ENCODE measurements at regions not wholly inside any gene's neighbourhood (a gene's known extent, or its start where the extent isn't known, plus 50 kb on each side); places are given as distances from the start of the nearest gene placed in this dataset.
A peak's percentile ranks its signal among the peaks of the same experiment; 100 is the strongest.
"Not testable (repeated sequence)": the region's sequence is repeated elsewhere in the genome, so short reads cannot be mapped to it uniquely, and the experiment has no call there.

GRCh38 chr1:80153762-80154161 is 1147.2 kb upstream of the ADGRL4 start:
- no peak for ATAC-seq (ENCODE audit: insufficient read depth, low FRiP score)
- no peak for DNase-seq
- 94 to 95% methylated on average over 4 of the region's 4 CpGs for WGBS, 2 donors

GRCh38 chr1:80143361-80143760 is 1136.8 kb upstream of the ADGRL4 start:
- Histone ChIP-seq H3K27ac (ENCODE audit: low read depth in 1 of 2, low read length in 1 of 2) (no peak overlapping the region), H3K36me3 (ENCODE audit: control insufficient read depth in 4 of 4, insufficient read depth in 4 of 4, low read length in 4 of 4) (no peaks in the 10 kb centered on the region), H3K27me3 (ENCODE audit: control insufficient read depth in 3 of 3, insufficient read depth in 3 of 3, low read length in 2 of 3) (no peaks in the 10 kb centered on the region), H3K4me1 (ENCODE audit: control insufficient read depth in 5 of 5, insufficient read depth in 5 of 5, low read length in 5 of 5) (no peaks in the 10 kb centered on the region), H3K9me3 (ENCODE audit: control insufficient read depth in 4 of 4, insufficient read depth in 3 of 4, low read length in 3 of 4) (peaks cover 0 to 15% (median 6%) of the 10 kb centered on the region in 4 donors), H3K9ac (ENCODE audit: insufficient read depth in 1 of 2, low read length in 2 of 2) (no peak overlapping the region), H3K4me3 (peak overlapping the region; percentile 1)
- 0 to 6% methylated on average over 1 of the region's 1 CpG for WGBS, 2 donors
- no peak for DNase-seq
- no peak for ATAC-seq (ENCODE audit: insufficient read depth, low FRiP score)
- TF ChIP-seq CTCF (IDR thresholded peaks at IDR 0.05; ENCODE audit: control extremely low read depth, extremely low read depth) = no peak

More at GRCh38 chr1:80153762-80154161, 1147.2 kb upstream of the ADGRL4 start:
- Histone ChIP-seq H3K4me3 (no peak overlapping the region), H3K27me3 (ENCODE audit: control insufficient read depth in 3 of 3, insufficient read depth in 3 of 3, low read length in 2 of 3) (no peaks in the 10 kb centered on the region), H3K9ac (ENCODE audit: insufficient read depth in 1 of 2, low read length in 2 of 2) (no peak overlapping the region), H3K36me3 (ENCODE audit: control insufficient read depth in 4 of 4, insufficient read depth in 4 of 4, low read length in 4 of 4) (no peaks in the 10 kb centered on the region), H3K27ac (ENCODE audit: low read depth in 1 of 2, low read length in 1 of 2) (no peak overlapping the region), H3K4me1 (ENCODE audit: control insufficient read depth in 5 of 5, insufficient read depth in 5 of 5, low read length in 5 of 5) (no peaks in the 10 kb centered on the region), H3K9me3 (ENCODE audit: control insufficient read depth in 4 of 4, insufficient read depth in 3 of 4, low read length in 3 of 4) (peaks cover 0 to 3% (median 0%) of the 10 kb centered on the region in 4 donors)
- TF ChIP-seq CTCF (IDR thresholded peaks at IDR 0.05; ENCODE audit: control extremely low read depth, extremely low read depth) = no peak

GRCh38 chr1:80137946-80138602 is 1131.5 kb upstream of the ADGRL4 start:
- DNase-seq; H3K27ac ChIP-seq (ENCODE audit: low read depth in 1 of 2, low read length in 1 of 2); H3K27me3 ChIP-seq (ENCODE audit: control insufficient read depth in 3 of 3, insufficient read depth in 3 of 3, low read length in 2 of 3); H3K36me3 ChIP-seq (ENCODE audit: control insufficient read depth in 4 of 4, insufficient read depth in 4 of 4, low read length in 4 of 4); H3K9me3 ChIP-seq (ENCODE audit: control insufficient read depth in 4 of 4, insufficient read depth in 3 of 4, low read length in 3 of 4); ATAC-seq (ENCODE audit: insufficient read depth, low FRiP score); H3K4me3 ChIP-seq; H3K4me1 ChIP-seq (ENCODE audit: control insufficient read depth in 5 of 5, insufficient read depth in 5 of 5, low read length in 5 of 5); H3K9ac ChIP-seq (ENCODE audit: insufficient read depth in 1 of 2, low read length in 2 of 2): not testable (repeated sequence)
- 89 to 90% methylated on average over 27 of the region's 27 CpGs for WGBS, 2 donors

GRCh38 chr1:80113168-80114038 is 1106.9 kb upstream of the ADGRL4 start:
- H3K4me3 ChIP-seq = no peak overlapping the region
- H3K36me3 ChIP-seq (ENCODE audit: control insufficient read depth in 4 of 4, insufficient read depth in 4 of 4, low read length in 4 of 4) = no peaks in the 10 kb centered on the region
- 51 to 63% methylated on average over 3 of the region's 3 CpGs for WGBS, 2 donors
- no peak for TF ChIP-seq CTCF (IDR thresholded peaks at IDR 0.05; ENCODE audit: control extremely low read depth, extremely low read depth)
- no peaks in the 10 kb centered on the region for H3K27me3 ChIP-seq (ENCODE audit: control insufficient read depth in 3 of 3, insufficient read depth in 3 of 3, low read length in 2 of 3)
- no peak overlapping the region for H3K9ac ChIP-seq (ENCODE audit: insufficient read depth in 1 of 2, low read length in 2 of 2)
- H3K4me1 ChIP-seq (ENCODE audit: control insufficient read depth in 5 of 5, insufficient read depth in 5 of 5, low read length in 5 of 5) = no peaks in the 10 kb centered on the region
- DNase-seq = no peak
- no peak for ATAC-seq (ENCODE audit: insufficient read depth, low FRiP score)
- peaks cover 0 to 17% (median 2%) of the 10 kb centered on the region in 4 donors for H3K9me3 ChIP-seq (ENCODE audit: control insufficient read depth in 4 of 4, insufficient read depth in 3 of 4, low read length in 3 of 4)
- H3K27ac ChIP-seq (ENCODE audit: low read depth in 1 of 2, low read length in 1 of 2) = no peak overlapping the region

Measured in lung (tissue), 11 donors.